AG04450 (cell line): ENCODE measurements at regions not wholly inside any gene's neighbourhood (a gene's known extent, or its start where the extent isn't known, plus 50 kb on each side); places are given as distances from the start of the nearest gene placed in this dataset.

Source experiments
- CTCF ChIA-PET: fragments of 300-600, 350-600 bp; formaldehyde crosslinking; extraction: SDS; loops from one replicate; lab custom pipeline; 2022; ENCODE audit warnings: antibody characterized with exemption, inconsistent platforms; lab: Charles Lee
- POLR2A ChIA-PET: fragments of 350-600 bp; formaldehyde crosslinking; extraction: SDS; loops from one replicate; lab custom pipeline; 2021; ENCODE audit warnings: antibody characterized with exemption, inconsistent platforms; lab: Yijun Ruan, JAX
- DNase-seq: peaks from one replicate; pipeline ENCODE4 v3.0.0-alpha.2; 2011; ENCODE audit warnings: low read depth, low spot score
- H3K27ac ChIP-seq: one replicate; pipeline ENCODE4 v1.5.1; 2012; ENCODE audit warnings: low read depth, low read length, control low read depth
- H3K27me3 ChIP-seq: one replicate; pipeline ENCODE4 v1.6.0; 2012; ENCODE audit warnings: low read length; ENCODE audit not compliant: control insufficient read depth, insufficient read depth
- H3K4me3 ChIP-seq: 2 replicates; pipeline ENCODE4 v1.5.1; 2011; ENCODE audit warnings: mild to moderate bottlenecking, low read depth, low read length, control low read depth
- H3K9me3 ChIP-seq: 2 replicates; pipeline ENCODE4 v1.5.1; 2012; ENCODE audit warnings: low read length; ENCODE audit not compliant: control insufficient read depth, insufficient read depth
- CTCF ChIP-seq: IDR thresholded peaks from 2 replicates; pipeline ENCODE4 v1.5.1; 2011; ENCODE audit warnings: low read depth, low read length, control low read depth, inconsistent platforms

GRCh38 chr1:82538876-82539275 is 738.1 kb downstream of the ADGRL2 start:
- Histone ChIP-seq H3K27me3 (no peaks in the 10 kb centered on the region), H3K27ac (no peak overlapping the region), H3K4me3 (no peak overlapping the region), H3K9me3 (0 out of 2 replicates have a peak, but pooled peaks cover 2% of the 10 kb centered on the region)
- CTCF ChIA-PET, result no interaction called here
- POLR2A ChIA-PET, result no interaction called here
- TF ChIP-seq CTCF, result no peak
- DNase-seq, result no peak

- ChIA-PET CTCF (no interaction called here), POLR2A (no interaction called here)
- Histone ChIP-seq H3K27ac (no peak overlapping the region), H3K27me3 (no peaks in the 10 kb centered on the region), H3K9me3 (0 out of 2 replicates have a peak, but pooled peaks cover 2% of the 10 kb centered on the region), H3K4me3 (no peak overlapping the region)
- no peak for DNase-seq
- TF ChIP-seq CTCF, result no peak
These were observed 734.3 kb downstream of the ADGRL2 start for GRCh38 chr1:82534996-82535395.

GRCh38 chr1:82525378-82525777 is 724.6 kb downstream of the ADGRL2 start:
- no peak overlapping the region for H3K4me3 ChIP-seq
- ChIA-PET CTCF (no interaction called here), POLR2A (no interaction called here)
- TF ChIP-seq CTCF, result no peak
- no peaks in the 10 kb centered on the region for H3K27me3 ChIP-seq
- no peaks in the 10 kb centered on the region for H3K9me3 ChIP-seq
- no peak overlapping the region for H3K27ac ChIP-seq
- DNase-seq, result no peak

- Histone ChIP-seq H3K9me3 (no peaks in the 10 kb centered on the region), H3K27me3 (no peaks in the 10 kb centered on the region), H3K27ac (no peak overlapping the region), H3K4me3 (no peak overlapping the region)
- POLR2A ChIA-PET, result no interaction called here
- CTCF ChIA-PET, result no interaction called here
- no peak for DNase-seq
- no peak for TF ChIP-seq CTCF
These were observed 719.9 kb downstream of the ADGRL2 start for GRCh38 chr1:82520611-82521010.

GRCh38 chr1:82517586-82517985 is 716.9 kb downstream of the ADGRL2 start:
- no peak for TF ChIP-seq CTCF
- no peak overlapping the region for H3K27ac ChIP-seq
- H3K27me3 ChIP-seq, result no peaks in the 10 kb centered on the region
- ChIA-PET POLR2A (no interaction called here), CTCF (no interaction called here)
- DNase-seq, result no peak
- no peaks in the 10 kb centered on the region for H3K9me3 ChIP-seq
- H3K4me3 ChIP-seq, result no peak overlapping the region
